Naive thymus-derived CD4-positive, alpha-beta T cell (primary cell): ENCODE measurements at regions not wholly inside any gene's neighbourhood (a gene's known extent, or its start where the extent isn't known, plus 50 kb on each side); places are given as distances from the start of the nearest gene placed in this dataset.
"Not testable (repeated sequence)": the region's sequence is repeated elsewhere in the genome, so short reads cannot be mapped to it uniquely, and the experiment has no call there.

Experiments
- ATAC-seq: fragments of 150-1000 bp; cut with Tn5 transposase; 2 replicates; pipeline ENCODE4 v1.10.0; 2021; ENCODE audit warnings: mild to moderate bottlenecking, moderate library complexity
- CTCF ChIA-PET: fragments of 350-600 bp; sonication (Branson Sonifier 250); formaldehyde crosslinking; loops from one replicate; lab custom pipeline; 2021; ENCODE audit warnings: antibody characterized with exemption; lab: Charles Lee
- POLR2A ChIA-PET: fragments of 350-600 bp; sonication (Branson Sonifier 250); formaldehyde crosslinking; loops from one replicate; lab custom pipeline; 2021; ENCODE audit warnings: antibody characterized with exemption, inconsistent platforms; lab: Charles Lee
- DNase-seq, 9 donors: peaks; one replicate each; pipeline versions ENCODE4 v3.0.0 to v3.0.0-alpha.2; 2020 to 2022; ENCODE audit warnings: mixed read lengths in 1 of 9
- H3K27ac ChIP-seq: one replicate; pipeline ENCODE4 v1.7.0; 2013; ENCODE audit warnings: mild to moderate bottlenecking, low read depth, low read length, moderate library complexity
- H3K27me3 ChIP-seq, 2 donors: one replicate each; pipeline ENCODE4 v1.7.0; 2013; ENCODE audit warnings: low read length in 2 of 2, mild to moderate bottlenecking in 2 of 2, moderate library complexity in 2 of 2; ENCODE audit not compliant: control insufficient read depth in 2 of 2, insufficient read depth in 2 of 2
- H3K36me3 ChIP-seq, 3 experiments: 1 replicate in 2 of 3; 2 replicates in 1 of 3; pipeline ENCODE4 v1.7.0; 2013; ENCODE audit warnings: low read length in 3 of 3, mild to moderate bottlenecking in 3 of 3, moderate library complexity in 1 of 3; ENCODE audit not compliant: insufficient read depth in 3 of 3, control insufficient read depth in 2 of 3
- H3K4me1 ChIP-seq, 2 donors: one replicate each; pipeline ENCODE4 v1.7.0; 2013; ENCODE audit warnings: low read length in 2 of 2, mild to moderate bottlenecking in 2 of 2, moderate library complexity in 1 of 2; ENCODE audit not compliant: control insufficient read depth in 2 of 2, insufficient read depth in 2 of 2
- H3K4me3 ChIP-seq: 2 replicates; pipeline ENCODE4 v1.7.0; 2013; ENCODE audit warnings: mild to moderate bottlenecking, low read length
- H3K9me3 ChIP-seq, 3 experiments: 1 replicate in 2 of 3; 2 replicates in 1 of 3; pipeline ENCODE4 v1.7.0; 2013; ENCODE audit warnings: low read length in 3 of 3; ENCODE audit not compliant: control insufficient read depth in 2 of 3
- H3K27ac Mint-ChIP-seq, 9 donors: one replicate each; pipeline ENCODE4 v1.8.0; 2020 to 2022; ENCODE audit warnings: mixed read lengths in 9 of 9, mild to moderate bottlenecking in 8 of 9, moderate library complexity in 5 of 9, inconsistent platforms in 2 of 9
- H3K27me3 Mint-ChIP-seq, 5 donors: one replicate each; pipeline ENCODE4 v1.8.0; 2021 to 2022; ENCODE audit warnings: mixed read lengths in 5 of 5, mild to moderate bottlenecking in 1 of 5
- H3K36me3 Mint-ChIP-seq, 5 donors: one replicate each; pipeline ENCODE4 v1.8.0; 2020 to 2022; ENCODE audit warnings: mixed read lengths in 5 of 5, mild to moderate bottlenecking in 3 of 5, inconsistent platforms in 1 of 5
- H3K4me1 Mint-ChIP-seq, 7 donors: one replicate each; pipeline ENCODE4 v1.8.0; 2020 to 2022; ENCODE audit warnings: mixed read lengths in 7 of 7, mild to moderate bottlenecking in 3 of 7, inconsistent platforms in 1 of 7
- H3K4me3 Mint-ChIP-seq, 10 donors: one replicate each; pipeline ENCODE4 v1.8.0; 2020 to 2022; ENCODE audit warnings: mild to moderate bottlenecking in 10 of 10, mixed read lengths in 10 of 10, moderate library complexity in 6 of 10, inconsistent platforms in 2 of 10
- H3K9me3 Mint-ChIP-seq, 11 donors: one replicate each; pipeline ENCODE4 v1.8.0; 2020 to 2022; ENCODE audit warnings: mixed read lengths in 11 of 11, mild to moderate bottlenecking in 4 of 11, inconsistent platforms in 1 of 11, moderate library complexity in 1 of 11
- intact Hi-C, 2 donors: fragments of 100-400 bp; cut with micrococcal nuclease; formaldehyde crosslinking; loops; one replicate each; pipeline ENCODE4 v1.15.1; 2023

DNA sequence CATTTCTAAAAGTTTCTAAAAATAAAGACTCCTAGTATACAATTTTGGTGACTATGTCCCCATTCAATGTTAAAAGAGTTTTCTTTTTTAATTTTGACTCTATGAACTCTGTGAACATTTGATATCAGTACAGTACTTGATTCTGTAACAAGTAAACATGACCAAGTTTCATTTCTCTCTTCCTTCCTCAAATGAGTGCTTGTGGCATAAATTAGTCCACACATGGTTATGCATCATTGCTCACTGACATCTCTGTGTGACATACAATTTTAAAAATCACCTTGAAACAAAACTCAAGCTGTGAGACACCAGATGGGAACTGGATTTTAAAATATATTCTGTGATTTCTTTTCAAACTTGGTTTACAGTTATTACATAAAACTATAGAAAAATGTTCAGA, 253.9 kb upstream of the MDGA2 start:
- CTCF ChIA-PET, result no interaction called here
- intact Hi-C loops, result no loop called here

DNA sequence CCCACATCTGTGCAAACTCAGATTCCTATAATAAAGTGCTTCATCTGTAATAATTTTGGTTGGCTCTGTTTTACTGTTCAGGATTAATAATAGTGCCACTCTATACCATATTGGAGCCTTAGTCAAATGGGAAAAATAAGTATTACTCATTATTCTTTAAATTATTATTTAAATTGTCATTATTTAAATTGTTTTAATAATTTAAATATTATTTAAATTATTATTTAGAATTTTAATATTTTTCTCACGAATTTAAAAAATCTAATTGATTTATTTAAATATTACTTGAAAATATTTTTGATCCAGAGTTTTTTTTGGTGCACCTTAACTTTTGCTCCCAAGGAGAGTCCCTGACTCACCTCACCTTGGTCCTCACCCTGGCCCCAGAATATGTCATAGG, 245.7 kb upstream of the MDGA2 start:
- Histone ChIP-seq H3K27me3 (no peaks in the 10 kb centered on the region), H3K4me3 (no peak overlapping the region), H3K4me1 (no peaks in the 10 kb centered on the region), H3K36me3 (no peaks in the 10 kb centered on the region), H3K9me3 (no peaks in the 10 kb centered on the region), H3K27ac (no peak overlapping the region)
- CTCF ChIA-PET, result no interaction called here
- peaks cover 0 to 8% (median under 1%) of the 10 kb centered on the region in 11 donors for H3K9me3 Mint-ChIP-seq
- H3K27ac Mint-ChIP-seq, result no peak overlapping the region
- intact Hi-C loops, result no loop called here
- no peaks in the 10 kb centered on the region for H3K36me3 Mint-ChIP-seq
- DNase-seq (no peak), ATAC-seq (no peak)
- H3K27me3 Mint-ChIP-seq, result no peaks in the 10 kb centered on the region
- no peaks in the 10 kb centered on the region for H3K4me1 Mint-ChIP-seq
- H3K4me3 Mint-ChIP-seq, result no peak overlapping the region
- POLR2A ChIA-PET, result no interaction called here

More for the DNA sequence above, 253.9 kb upstream of the MDGA2 start:
- Mint-ChIP-seq H3K4me1 (no peaks in the 10 kb centered on the region), H3K27me3 (no peaks in the 10 kb centered on the region), H3K4me3 (no peak overlapping the region), H3K36me3 (no peaks in the 10 kb centered on the region), H3K27ac (no peak overlapping the region), H3K9me3 (peaks cover 0 to 18% (median 3%) of the 10 kb centered on the region in 11 donors)
- no peak for ATAC-seq
- Histone ChIP-seq H3K4me3 (no peak overlapping the region), H3K27ac (no peak overlapping the region), H3K4me1 (no peaks in the 10 kb centered on the region), H3K27me3 (no peaks in the 10 kb centered on the region), H3K36me3 (no peaks in the 10 kb centered on the region), H3K9me3 (no peaks in the 10 kb centered on the region)
- no peak for DNase-seq
- POLR2A ChIA-PET, result no interaction called here

DNA sequence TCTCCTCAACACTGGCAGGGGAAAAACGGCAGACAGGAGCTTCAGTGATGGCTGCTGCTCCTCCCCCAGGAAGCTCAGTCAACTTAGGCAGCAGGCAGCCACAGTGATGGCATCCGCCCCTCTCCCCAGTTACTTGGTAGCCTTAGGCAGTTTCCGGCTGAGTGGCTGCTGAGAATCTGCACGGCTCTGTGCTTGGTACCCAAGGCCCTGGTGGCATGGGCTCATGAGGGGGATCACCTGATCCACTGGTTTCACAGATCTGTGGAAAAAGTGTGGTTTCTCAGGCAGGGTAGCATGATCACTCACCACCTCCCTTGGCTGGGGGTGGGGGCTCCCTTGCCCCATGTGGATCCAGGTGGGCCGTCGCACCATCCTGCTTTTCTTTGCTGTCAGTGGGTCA, 244.6 kb upstream of the MDGA2 start:
- Histone ChIP-seq H3K4me3 (no peak overlapping the region), H3K9me3 (no peaks in the 10 kb centered on the region), H3K27me3 (no peaks in the 10 kb centered on the region), H3K4me1 (no peaks in the 10 kb centered on the region), H3K27ac (no peak overlapping the region), H3K36me3 (no peaks in the 10 kb centered on the region)
- DNase-seq, result no peak
- POLR2A ChIA-PET, result no interaction called here
- no peak overlapping the region for H3K27ac Mint-ChIP-seq
- H3K4me3 Mint-ChIP-seq, result no peak overlapping the region
- intact Hi-C loops, result loop anchor here in 1 of 2 donors (5.0 kb wide), 1 partner anchor 1252 kb away; no protein-coding TSS in a partner anchor
- H3K36me3 Mint-ChIP-seq, result no peaks in the 10 kb centered on the region
- no peak for ATAC-seq
- CTCF ChIA-PET, result no interaction called here
- H3K9me3 Mint-ChIP-seq, result peaks cover 0 to 6% (median 0%) of the 10 kb centered on the region in 11 donors
- no peaks in the 10 kb centered on the region for H3K4me1 Mint-ChIP-seq
- no peaks in the 10 kb centered on the region for H3K27me3 Mint-ChIP-seq

DNA sequence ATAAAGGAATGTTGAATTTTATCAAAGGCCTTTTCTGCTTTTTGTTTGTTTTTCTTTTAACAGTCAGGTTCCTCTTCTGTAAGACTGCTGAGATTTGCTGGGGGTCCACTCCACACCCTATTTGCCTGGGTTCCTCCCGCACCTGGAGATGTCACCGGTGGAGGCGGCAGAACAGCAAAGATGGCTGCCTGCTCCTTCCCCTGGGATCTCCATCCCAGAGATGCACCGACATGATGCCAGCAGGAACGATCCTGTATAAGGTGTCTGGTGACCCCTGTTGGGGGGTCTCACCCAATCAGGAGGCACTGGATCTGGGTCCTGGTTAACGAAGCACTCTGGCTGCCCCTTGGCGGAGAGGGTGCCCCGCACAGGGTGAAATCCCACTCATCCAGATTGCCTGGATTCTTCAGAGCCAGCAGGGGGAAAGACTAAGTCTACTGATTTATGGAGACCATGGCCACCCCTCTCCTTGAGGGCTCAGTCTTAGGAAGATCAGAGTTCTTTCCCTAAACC, 244.0 kb upstream of the MDGA2 start:
- DNase-seq (no peak), ATAC-seq (no peak)
- Histone ChIP-seq H3K4me1 (no peaks in the 10 kb centered on the region), H3K9me3 (no peaks in the 10 kb centered on the region), H3K27ac (no peak overlapping the region), H3K27me3 (no peaks in the 10 kb centered on the region), H3K36me3 (no peaks in the 10 kb centered on the region), H3K4me3 (no peak overlapping the region)
- intact Hi-C loops, result loop anchor here in 1 of 2 donors (5.0 kb wide), 1 partner anchor 1253 kb away; no protein-coding TSS in a partner anchor
- no peak overlapping the region for H3K4me3 Mint-ChIP-seq
- no peak overlapping the region for H3K27ac Mint-ChIP-seq
- no peaks in the 10 kb centered on the region for H3K36me3 Mint-ChIP-seq
- peaks cover 0 to 7% (median 0%) of the 10 kb centered on the region in 11 donors for H3K9me3 Mint-ChIP-seq
- ChIA-PET POLR2A (no interaction called here), CTCF (no interaction called here)
- no peaks in the 10 kb centered on the region for H3K4me1 Mint-ChIP-seq
- no peaks in the 10 kb centered on the region for H3K27me3 Mint-ChIP-seq

DNA sequence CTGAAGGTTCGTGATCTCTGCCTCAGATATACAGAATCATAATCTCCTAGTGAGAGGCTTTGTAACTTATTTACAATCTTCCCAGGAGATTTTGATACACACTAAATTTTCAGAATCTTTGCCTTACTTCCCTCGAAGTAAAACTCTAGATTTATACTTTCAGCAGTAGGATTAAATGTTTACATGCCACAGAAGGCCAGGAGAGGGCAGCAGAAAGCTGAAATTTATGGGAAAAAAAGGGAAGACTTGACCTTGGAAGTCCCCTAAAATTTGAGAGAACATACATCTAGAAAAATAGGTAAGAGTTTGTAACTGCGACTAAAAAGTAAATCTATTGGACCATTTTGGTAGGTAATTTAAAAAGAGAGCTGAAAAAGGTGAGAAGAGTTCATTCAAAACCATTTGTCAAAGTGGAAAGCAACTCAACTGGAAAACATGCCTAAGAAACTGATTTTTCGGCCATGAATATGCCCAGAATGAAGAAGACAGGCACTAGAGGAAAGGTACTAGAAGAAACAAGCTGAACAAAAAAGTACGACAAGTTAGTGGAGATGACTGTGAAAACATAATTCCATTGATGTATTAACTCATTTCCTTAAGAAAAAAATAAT, 242.0 kb upstream of the MDGA2 start:
- no peaks in the 10 kb centered on the region for H3K27me3 ChIP-seq
- CTCF ChIA-PET, result no interaction called here
- H3K36me3 ChIP-seq, result no peaks in the 10 kb centered on the region
- H3K27ac Mint-ChIP-seq, result no peak overlapping the region
- POLR2A ChIA-PET, result no interaction called here
- intact Hi-C loops, result loop anchor here in 1 of 2 donors (5.0 kb wide), 1 partner anchor 1255 kb away; no protein-coding TSS in a partner anchor
- ATAC-seq (no peak), DNase-seq (no peak)
- no peak overlapping the region for H3K4me3 ChIP-seq
- H3K4me3 Mint-ChIP-seq, result no peak overlapping the region
- H3K36me3 Mint-ChIP-seq, result no peaks in the 10 kb centered on the region
- H3K27me3 Mint-ChIP-seq, result no peaks in the 10 kb centered on the region
- H3K4me1 ChIP-seq, result no peaks in the 10 kb centered on the region
- peaks cover 0 to 5% (median 0%) of the 10 kb centered on the region in 11 donors for H3K9me3 Mint-ChIP-seq
- no peaks in the 10 kb centered on the region for H3K4me1 Mint-ChIP-seq
- H3K27ac ChIP-seq, result no peak overlapping the region
- no peaks in the 10 kb centered on the region for H3K9me3 ChIP-seq

DNA sequence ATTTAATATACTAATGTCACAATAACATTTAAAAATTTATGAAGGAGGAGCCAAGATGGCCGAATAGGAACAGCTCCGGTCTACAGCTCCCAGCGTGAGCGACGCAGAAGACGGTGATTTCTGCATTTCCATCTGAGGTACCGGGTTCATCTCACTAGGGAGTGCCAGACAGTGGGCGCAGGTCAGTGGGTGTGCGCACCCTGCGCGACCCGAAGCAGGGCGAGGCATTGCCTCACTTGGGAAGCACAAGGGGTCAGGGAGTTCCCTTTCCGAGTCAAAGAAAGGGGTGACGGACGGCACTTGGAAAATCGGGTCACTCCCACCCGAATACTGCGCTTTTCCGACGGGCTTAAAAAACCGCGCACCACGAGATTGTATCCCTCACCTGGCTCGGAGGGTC, 225.7 kb upstream of the MDGA2 start:
- H3K27ac Mint-ChIP-seq, H3K4me3 Mint-ChIP-seq, H3K9me3 ChIP-seq, H3K27me3 Mint-ChIP-seq, POLR2A ChIA-PET, DNase-seq, CTCF ChIA-PET, H3K36me3 Mint-ChIP-seq, H3K4me1 ChIP-seq, H3K27me3 ChIP-seq, intact Hi-C loops, H3K27ac ChIP-seq, H3K4me1 Mint-ChIP-seq, H3K36me3 ChIP-seq, H3K4me3 ChIP-seq, ATAC-seq: not testable (repeated sequence)
- peaks cover 0 to 14% (median 2%) of the 10 kb centered on the region in 11 donors for H3K9me3 Mint-ChIP-seq

DNA sequence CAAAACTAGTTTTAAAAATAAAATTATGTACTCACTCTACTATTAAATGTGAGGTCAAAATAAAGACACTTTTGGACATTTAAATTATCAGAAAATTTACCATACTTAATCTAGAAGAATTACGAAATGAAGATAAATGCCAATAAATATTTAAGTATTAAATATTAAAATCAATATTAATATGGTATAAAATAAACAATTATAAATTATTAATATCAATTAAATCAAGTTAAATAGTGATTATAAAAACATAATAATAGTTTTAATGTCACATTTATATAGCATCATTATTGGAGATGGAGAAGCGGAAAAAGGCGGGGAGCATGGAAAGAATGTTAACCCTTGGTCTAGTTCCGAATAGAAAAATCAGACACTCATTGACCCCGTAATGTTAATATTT, 224.3 kb upstream of the MDGA2 start:
- no peak overlapping the region for H3K27ac ChIP-seq
- H3K27ac Mint-ChIP-seq, result no peak overlapping the region

More for the DNA sequence above, 224.3 kb upstream of the MDGA2 start:
- H3K4me1 Mint-ChIP-seq, result no peaks in the 10 kb centered on the region
- H3K4me3 Mint-ChIP-seq, result no peak overlapping the region
- Histone ChIP-seq H3K27me3 (no peaks in the 10 kb centered on the region), H3K4me3 (no peak overlapping the region), H3K36me3 (no peaks in the 10 kb centered on the region), H3K9me3 (no peaks in the 10 kb centered on the region), H3K4me1 (no peaks in the 10 kb centered on the region)
- no peak for ATAC-seq
- CTCF ChIA-PET, result no interaction called here
- DNase-seq, result no peak
- H3K36me3 Mint-ChIP-seq, result no peaks in the 10 kb centered on the region
- intact Hi-C loops, result no loop called here
- peaks cover 0 to 14% (median 3%) of the 10 kb centered on the region in 11 donors for H3K9me3 Mint-ChIP-seq
- H3K27me3 Mint-ChIP-seq, result no peaks in the 10 kb centered on the region
- POLR2A ChIA-PET, result no interaction called here
